ENCODE measurements at regions not wholly inside any gene's neighbourhood (a gene's known extent, or its start where the extent isn't known, plus 50 kb on each side); places are given as distances from the start of the nearest gene placed in this dataset.

DNA sequence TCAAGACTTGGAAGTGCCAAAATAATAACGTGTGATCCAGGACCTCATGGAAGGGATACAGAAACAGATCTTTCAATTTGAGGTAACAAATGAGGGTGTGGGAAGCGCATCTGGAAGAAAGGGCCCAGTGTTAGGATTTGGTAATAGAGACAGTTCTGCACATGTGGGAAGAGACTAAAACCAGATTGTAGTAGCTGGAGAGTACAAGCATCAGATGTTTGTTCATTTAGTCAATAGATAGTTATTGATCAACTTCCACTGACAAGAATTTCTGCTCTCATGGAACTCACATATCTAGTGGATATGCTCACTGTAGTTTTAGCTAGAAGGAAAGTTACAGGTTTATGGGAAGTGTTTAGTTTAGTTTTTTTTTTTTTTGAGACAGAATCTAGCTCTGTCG lies 153.6 kb downstream of the TLR5 start:
- Mint-ChIP-seq H3K9me3 (ENCODE audit: low read depth) (no peaks in the 10 kb centered on the region), H3K27ac (no peak overlapping the region), H3K4me3 (no peak overlapping the region), H3K36me3 (ENCODE audit: low read depth) (no peaks in the 10 kb centered on the region), H3K4me1 (no peaks in the 10 kb centered on the region), H3K27me3 (no peaks in the 10 kb centered on the region)
- DNase-seq (no peak), ATAC-seq (no peak)
- intact Hi-C loops (cut with DNase I, micrococcal nuclease) = no loop called here
- POLR2A ChIA-PET = no interaction called here
- CTCF ChIA-PET = no interaction called here

DNA sequence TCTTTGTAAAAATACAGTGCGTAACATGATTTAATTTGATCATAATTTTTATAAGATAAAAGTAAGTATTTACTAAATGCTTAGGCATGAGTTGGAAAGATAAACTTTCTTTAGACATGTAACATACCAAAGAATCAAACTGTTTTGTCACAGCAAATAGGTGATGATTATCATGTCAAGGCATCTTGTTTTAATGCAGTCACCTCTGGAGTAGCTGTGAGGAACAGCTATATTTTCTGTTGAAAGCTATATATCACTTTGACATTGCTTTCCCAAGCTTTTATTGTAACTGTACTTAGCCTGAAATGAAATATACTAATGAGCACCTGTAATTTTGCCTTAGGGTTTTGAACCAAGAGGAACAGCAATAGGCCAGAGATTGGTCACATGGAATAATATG lies 151.9 kb downstream of the TLR5 start:
- CTCF ChIA-PET = interaction anchor here (0.9 to 1.1 kb wide), 2 partner anchors 9 to 17 kb away, joined by 3 to 4 read pairs; no protein-coding TSS in a partner anchor

DNA sequence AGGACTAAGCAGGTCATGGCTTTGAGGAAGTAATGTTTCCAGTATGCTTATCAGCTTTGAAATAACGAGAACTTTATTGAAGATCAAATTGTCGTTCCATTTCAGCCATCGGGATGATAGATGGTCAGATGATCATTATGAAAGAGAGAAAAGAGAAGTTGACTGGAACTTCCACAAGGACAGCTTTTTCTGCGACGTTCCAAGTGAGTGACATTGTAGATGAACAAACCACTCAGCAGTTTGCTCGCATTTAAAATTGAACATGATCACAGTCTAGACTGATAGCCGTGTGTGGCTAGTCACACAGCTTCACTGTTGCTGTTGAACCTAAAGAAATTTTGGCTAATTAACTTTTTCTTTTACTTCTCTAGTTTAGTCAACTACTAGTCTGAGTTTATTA lies 151.1 kb downstream of the TLR5 start:
- no peak for ATAC-seq
- POLR2A ChIA-PET = no interaction called here
- H3K27ac Mint-ChIP-seq = no peak overlapping the region

More for the DNA sequence above, 151.9 kb downstream of the TLR5 start:
- intact Hi-C loops (cut with DNase I, micrococcal nuclease) = no loop called here
- POLR2A ChIA-PET = no interaction called here
- H3K4me3 Mint-ChIP-seq = no peak overlapping the region
- no peaks in the 10 kb centered on the region for H3K36me3 Mint-ChIP-seq (ENCODE audit: low read depth)
- ATAC-seq (no peak), DNase-seq (no peak)
- H3K4me1 Mint-ChIP-seq = no peaks in the 10 kb centered on the region
- no peaks in the 10 kb centered on the region for H3K9me3 Mint-ChIP-seq (ENCODE audit: low read depth)
- no peak overlapping the region for H3K27ac Mint-ChIP-seq
- no peaks in the 10 kb centered on the region for H3K27me3 Mint-ChIP-seq

DNA sequence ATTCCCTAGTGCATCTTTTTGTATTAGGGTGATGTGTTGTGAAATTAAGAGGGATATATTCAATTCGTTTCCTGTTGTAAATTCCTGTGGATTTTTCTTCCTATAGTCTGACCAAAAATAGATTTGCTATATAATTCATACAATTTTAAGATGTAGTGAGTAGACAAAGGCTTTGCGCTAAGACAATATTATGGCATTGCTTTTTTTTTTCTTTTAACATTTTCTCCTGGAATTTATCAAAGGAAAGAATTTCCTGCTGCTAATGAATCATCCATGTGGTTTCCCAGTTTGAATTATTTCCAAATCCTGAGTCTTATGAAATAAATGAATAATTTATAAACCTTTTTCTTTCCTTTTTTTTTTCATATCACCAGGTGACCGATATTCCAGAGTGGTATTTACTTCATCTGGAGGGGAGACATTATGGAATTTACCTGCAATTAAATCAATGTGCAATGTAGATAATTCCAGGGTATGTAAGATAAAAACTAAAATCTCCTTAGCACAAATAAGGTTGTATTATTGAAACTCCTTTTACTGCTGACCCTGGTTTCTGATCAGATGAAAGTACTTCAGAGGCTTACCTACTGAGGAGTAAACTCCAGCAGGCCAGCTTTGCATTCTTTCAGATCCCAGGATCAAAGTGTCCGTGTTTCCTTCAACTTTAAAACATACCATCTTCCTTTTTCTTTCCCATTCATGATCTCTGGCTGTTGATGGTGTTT lies 148.4 kb downstream of the TLR5 start:
- Mint-ChIP-seq H3K36me3 (ENCODE audit: low read depth) (no peaks in the 10 kb centered on the region), H3K4me3 (no peak overlapping the region), H3K27ac (no peak overlapping the region), H3K4me1 (no peaks in the 10 kb centered on the region), H3K27me3 (no peaks in the 10 kb centered on the region), H3K9me3 (ENCODE audit: low read depth) (no peaks in the 10 kb centered on the region)
- ChIA-PET POLR2A (no interaction called here), CTCF (interaction anchor here (0.6 kb wide), 1 partner anchor 111 kb away, joined by 3 read pairs; no protein-coding TSS in a partner anchor)
- intact Hi-C loops (cut with DNase I, micrococcal nuclease) = no loop called here
- ATAC-seq (no peak), DNase-seq (no peak)

More for the DNA sequence above, 151.1 kb downstream of the TLR5 start:
- Mint-ChIP-seq H3K36me3 (ENCODE audit: low read depth) (no peaks in the 10 kb centered on the region), H3K4me3 (no peak overlapping the region), H3K9me3 (ENCODE audit: low read depth) (no peaks in the 10 kb centered on the region), H3K4me1 (no peaks in the 10 kb centered on the region), H3K27me3 (no peaks in the 10 kb centered on the region)
- DNase-seq = no peak
- CTCF ChIA-PET = interaction anchor here (0.8 kb wide), 1 partner anchor 37 kb away, joined by 3 read pairs; no protein-coding TSS in a partner anchor
- intact Hi-C loops (cut with DNase I, micrococcal nuclease) = no loop called here

DNA sequence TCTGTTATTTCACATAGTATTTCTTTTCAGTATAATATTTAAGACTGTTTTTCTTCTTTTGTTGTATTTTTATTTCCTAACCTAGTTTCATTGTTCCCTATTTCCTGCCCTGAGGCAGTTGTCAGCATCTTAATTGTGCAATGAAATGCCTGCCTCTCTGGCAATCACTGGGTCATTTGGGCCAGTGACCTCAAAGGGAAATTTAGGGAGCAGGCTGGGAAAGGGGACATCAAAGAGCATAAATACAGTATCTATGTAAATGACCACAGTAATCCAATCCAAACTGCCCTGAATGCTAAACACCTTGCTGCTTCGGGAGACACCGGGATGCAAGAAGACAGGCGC lies 147.8 kb downstream of the TLR5 start:
- ChIA-PET CTCF (no interaction called here), POLR2A (no interaction called here)

DNA sequence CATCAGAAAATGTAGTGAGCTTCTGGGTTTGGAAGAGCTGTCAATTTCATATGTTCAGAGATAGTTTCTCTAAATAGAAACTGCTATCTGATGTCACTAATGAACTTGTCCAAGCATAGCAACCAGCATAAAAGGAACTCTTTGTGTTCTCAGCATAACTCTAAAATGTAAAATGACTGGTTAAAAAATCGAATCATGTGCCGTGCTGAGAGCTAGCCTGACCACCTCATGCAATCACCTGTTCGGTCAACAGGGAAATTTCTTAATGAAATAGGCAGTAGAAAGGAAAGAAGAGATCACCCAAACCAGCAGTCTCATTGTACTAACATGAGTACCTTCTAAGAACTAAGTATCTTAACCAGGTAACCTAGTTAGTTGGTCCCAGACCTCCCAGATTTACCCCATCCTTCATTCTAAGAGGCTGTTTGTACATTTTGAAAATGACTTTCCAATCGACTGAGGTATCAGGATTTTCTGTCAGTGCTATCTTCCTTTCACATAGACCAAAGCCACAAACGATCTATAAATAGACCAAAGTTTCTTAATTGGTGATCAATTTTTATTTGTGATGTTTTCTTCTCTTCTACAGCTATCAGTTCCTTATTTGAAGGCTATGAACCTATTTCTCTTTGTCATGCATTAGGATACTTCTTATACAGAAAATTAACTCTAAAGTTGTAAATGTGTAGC lies 147.3 kb downstream of the TLR5 start:
- POLR2A ChIA-PET = no interaction called here
- CTCF ChIA-PET = interaction anchor here (1.0 kb wide), 1 partner anchor 138 kb away, joined by 3 read pairs; no protein-coding TSS in a partner anchor

More for the DNA sequence above, 147.8 kb downstream of the TLR5 start:
- DNase-seq (no peak), ATAC-seq (no peak)
- intact Hi-C loops (cut with DNase I, micrococcal nuclease) = no loop called here
- H3K9me3 Mint-ChIP-seq (ENCODE audit: low read depth) = no peaks in the 10 kb centered on the region
- no peak overlapping the region for H3K4me3 Mint-ChIP-seq
- H3K36me3 Mint-ChIP-seq (ENCODE audit: low read depth) = peaks cover 2% of the 10 kb centered on the region
- no peaks in the 10 kb centered on the region for H3K27me3 Mint-ChIP-seq
- no peaks in the 10 kb centered on the region for H3K4me1 Mint-ChIP-seq
- no peak overlapping the region for H3K27ac Mint-ChIP-seq

DNA sequence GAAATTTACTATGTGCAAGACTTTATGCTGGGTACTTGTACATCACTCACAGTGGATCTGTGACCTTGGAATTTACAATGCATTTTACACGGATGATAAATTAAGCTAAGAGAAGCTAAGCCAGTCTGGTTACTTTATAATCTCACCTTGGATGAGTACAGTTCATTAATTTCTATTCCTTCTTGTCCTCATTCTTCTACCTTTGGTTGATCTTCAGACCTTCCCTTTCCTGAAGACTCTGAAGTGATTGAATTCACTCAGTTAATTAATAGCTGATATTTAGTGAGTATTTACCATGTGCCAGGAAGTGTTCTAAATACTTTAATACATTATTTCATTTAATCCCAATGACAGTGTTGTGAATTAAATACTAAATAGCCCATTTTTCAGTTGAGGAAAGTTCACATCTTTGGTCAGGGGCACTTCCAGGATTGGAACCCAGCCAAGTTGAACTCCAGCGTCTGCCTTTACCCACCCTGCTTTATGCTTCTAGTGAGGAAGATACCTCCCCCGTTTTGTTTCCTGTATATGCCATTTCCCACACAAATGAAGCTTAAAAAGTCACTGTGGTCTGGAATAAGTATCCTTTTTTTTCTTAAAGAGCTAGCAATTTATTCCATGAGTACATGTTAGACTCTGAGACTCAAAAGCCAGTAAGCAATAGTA lies 146.6 kb downstream of the TLR5 start:
- ATAC-seq (no peak), DNase-seq (no peak)
- Mint-ChIP-seq H3K9me3 (ENCODE audit: low read depth) (no peaks in the 10 kb centered on the region), H3K27me3 (no peaks in the 10 kb centered on the region), H3K27ac (no peak overlapping the region), H3K4me3 (no peak overlapping the region), H3K36me3 (ENCODE audit: low read depth) (peaks cover 2% of the 10 kb centered on the region), H3K4me1 (no peaks in the 10 kb centered on the region)
- POLR2A ChIA-PET = no interaction called here
- intact Hi-C loops (cut with DNase I, micrococcal nuclease) = no loop called here
- CTCF ChIA-PET = interaction anchor here (0.6 to 1.0 kb wide), 2 partner anchors 25 to 137 kb away, joined by 3 read pairs; no protein-coding TSS in a partner anchor

More for the DNA sequence above, 147.3 kb downstream of the TLR5 start:
- intact Hi-C loops (cut with DNase I, micrococcal nuclease) = no loop called here
- H3K27ac Mint-ChIP-seq = no peak overlapping the region
- H3K36me3 Mint-ChIP-seq (ENCODE audit: low read depth) = peaks cover 2% of the 10 kb centered on the region
- H3K4me1 Mint-ChIP-seq = no peaks in the 10 kb centered on the region
- no peak for DNase-seq
- H3K27me3 Mint-ChIP-seq = no peaks in the 10 kb centered on the region
- ATAC-seq = no peak
- H3K9me3 Mint-ChIP-seq (ENCODE audit: low read depth) = no peaks in the 10 kb centered on the region
- H3K4me3 Mint-ChIP-seq = no peak overlapping the region

DNA sequence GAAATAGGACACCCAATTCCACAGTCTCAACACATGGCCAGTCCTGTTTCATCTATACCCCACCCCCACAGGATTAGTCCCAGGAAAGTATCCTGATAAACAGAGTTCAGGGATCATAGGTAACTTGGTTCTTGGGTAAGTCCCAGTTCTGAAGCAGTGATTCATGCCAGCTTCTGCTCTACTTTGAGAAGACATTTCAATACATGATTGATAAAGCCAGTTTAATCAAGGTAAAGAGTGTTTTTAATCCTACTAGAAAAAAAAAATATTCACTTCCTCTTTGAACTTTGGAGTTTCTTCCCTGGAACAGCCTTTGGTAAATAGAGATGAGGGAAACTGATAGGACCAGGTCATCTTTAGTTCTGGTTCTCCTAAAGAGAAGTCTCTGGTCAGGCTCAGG lies 142.4 kb downstream of the TLR5 start:
- ATAC-seq (no peak), DNase-seq (no peak)
- POLR2A ChIA-PET = no interaction called here
- Mint-ChIP-seq H3K4me3 (no peak overlapping the region), H3K9me3 (ENCODE audit: low read depth) (no peaks in the 10 kb centered on the region), H3K27ac (no peak overlapping the region), H3K36me3 (ENCODE audit: low read depth) (peaks cover 23% of the 10 kb centered on the region), H3K4me1 (no peaks in the 10 kb centered on the region), H3K27me3 (no peaks in the 10 kb centered on the region)
- CTCF ChIA-PET = no interaction called here
- intact Hi-C loops (cut with DNase I, micrococcal nuclease) = no loop called here

DNA sequence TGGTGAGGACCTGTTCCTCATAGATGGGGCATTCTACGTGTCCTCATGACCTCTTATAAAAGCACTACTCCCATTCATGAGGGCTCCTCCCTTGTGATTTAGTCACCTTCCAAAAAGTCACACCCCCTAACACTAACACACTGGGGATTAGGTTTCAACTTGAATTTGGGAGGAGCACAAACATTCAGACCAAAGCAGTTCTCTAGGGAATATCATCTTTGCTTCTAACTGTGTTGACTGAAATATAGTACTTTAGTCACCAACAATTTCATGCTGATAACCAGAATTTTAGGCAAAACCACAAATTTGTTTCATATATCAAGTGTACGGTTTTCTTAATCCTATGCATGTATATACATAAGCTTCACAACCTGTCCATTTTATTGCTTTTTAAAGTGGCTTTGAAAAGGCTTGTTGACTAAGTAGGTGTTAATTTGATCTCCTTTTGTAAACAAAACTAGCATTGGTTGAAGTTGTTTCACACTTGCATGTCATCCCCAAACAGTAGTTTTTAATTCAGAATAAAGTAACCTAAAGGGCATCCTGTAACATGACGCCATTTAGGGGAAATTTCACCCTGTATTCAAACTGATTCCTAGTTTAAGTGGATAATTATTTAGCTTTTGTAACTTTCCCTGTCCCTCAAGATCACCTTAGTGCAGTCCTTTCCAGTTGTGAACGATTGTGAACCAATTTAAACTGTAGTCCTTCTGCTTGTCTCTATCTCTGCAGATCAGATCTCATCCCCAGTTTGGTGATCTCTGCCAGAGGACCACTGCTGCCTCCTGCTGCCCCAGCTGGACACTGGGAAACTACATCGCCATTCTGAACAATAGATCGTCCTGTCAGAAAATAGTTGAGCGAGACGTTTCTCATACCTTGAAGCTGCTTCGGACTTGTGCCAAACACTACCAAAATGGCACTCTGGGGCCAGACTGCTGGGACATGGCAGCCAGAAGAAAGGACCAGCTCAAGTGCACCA lies 141.1 kb downstream of the TLR5 start:
- ChIA-PET CTCF (no interaction called here), POLR2A (no interaction called here)
- no peak for DNase-seq
- no peaks in the 10 kb centered on the region for H3K9me3 Mint-ChIP-seq (ENCODE audit: low read depth)
- no peak overlapping the region for H3K4me3 Mint-ChIP-seq
- no peaks in the 10 kb centered on the region for H3K27me3 Mint-ChIP-seq
- H3K27ac Mint-ChIP-seq = no peak overlapping the region
- H3K36me3 Mint-ChIP-seq (ENCODE audit: low read depth) = peaks cover 23% of the 10 kb centered on the region
- no peaks in the 10 kb centered on the region for H3K4me1 Mint-ChIP-seq
- no peak for ATAC-seq
- intact Hi-C loops (cut with DNase I, micrococcal nuclease) = no loop called here

DNA sequence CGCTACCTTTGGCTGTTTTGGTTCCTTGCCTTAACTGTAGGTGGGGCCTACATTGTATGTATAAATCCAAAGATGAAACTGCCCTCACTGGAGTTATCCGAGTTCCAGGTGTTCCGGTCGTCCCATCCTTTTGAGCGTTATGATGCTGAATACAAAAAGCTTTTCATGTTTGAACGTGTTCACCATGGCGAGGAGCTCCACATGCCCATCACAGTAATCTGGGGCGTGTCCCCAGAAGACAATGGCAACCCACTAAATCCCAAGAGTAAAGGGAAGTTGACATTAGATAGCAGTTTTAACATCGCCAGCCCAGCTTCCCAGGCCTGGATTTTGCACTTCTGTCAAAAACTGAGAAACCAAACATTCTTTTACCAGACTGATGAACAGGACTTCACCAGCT lies 139.5 kb downstream of the TLR5 start:
- intact Hi-C loops (cut with DNase I, micrococcal nuclease) = no loop called here
- H3K9me3 Mint-ChIP-seq (ENCODE audit: low read depth) = no peaks in the 10 kb centered on the region
- ATAC-seq = no peak
- H3K27me3 Mint-ChIP-seq = no peaks in the 10 kb centered on the region
- CTCF ChIA-PET = no interaction called here
- H3K27ac Mint-ChIP-seq = no peak overlapping the region
- no peak for DNase-seq
- peaks cover 23% of the 10 kb centered on the region for H3K36me3 Mint-ChIP-seq (ENCODE audit: low read depth)
- POLR2A ChIA-PET = no interaction called here
- H3K4me3 Mint-ChIP-seq = no peak overlapping the region
- no peaks in the 10 kb centered on the region for H3K4me1 Mint-ChIP-seq

DNA sequence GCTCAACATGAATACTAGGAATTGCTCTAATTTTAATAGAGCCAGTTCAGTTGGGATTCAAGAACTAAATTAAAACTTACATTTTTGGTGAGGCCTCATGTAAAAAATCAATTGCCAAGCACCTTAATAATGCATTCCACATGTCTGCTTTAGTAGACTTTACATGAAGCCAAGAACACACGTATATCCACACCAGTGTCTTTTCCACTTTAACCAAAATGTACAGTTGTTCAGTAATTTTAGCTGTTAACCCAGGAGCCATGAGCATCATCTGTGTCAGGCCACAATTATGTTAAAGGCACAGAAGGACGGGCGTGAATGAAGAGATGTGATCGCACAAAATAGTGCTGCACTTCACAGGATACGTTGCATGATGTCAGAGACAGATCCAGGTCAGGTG lies 136.7 kb downstream of the TLR5 start:
- ChIA-PET CTCF (no interaction called here), POLR2A (no interaction called here)
- intact Hi-C loops (cut with DNase I, micrococcal nuclease) = no loop called here
- Mint-ChIP-seq H3K4me3 (no peak overlapping the region), H3K36me3 (ENCODE audit: low read depth) (peaks cover 21% of the 10 kb centered on the region), H3K9me3 (ENCODE audit: low read depth) (no peaks in the 10 kb centered on the region), H3K4me1 (no peaks in the 10 kb centered on the region), H3K27me3 (peaks cover 7% of the 10 kb centered on the region), H3K27ac (no peak overlapping the region)
- ATAC-seq = no peak
- no peak for DNase-seq
